ENCODE measurements at regions not wholly inside any gene's neighbourhood (a gene's known extent, or its start where the extent isn't known, plus 50 kb on each side); places are given as distances from the start of the nearest gene placed in this dataset.

- no peak for TF ChIP-seq CTCF (IDR thresholded peaks at IDR 0.05; ENCODE audit: insufficient read depth, low read length, missing control alignments)
- H3K4me3 ChIP-seq (ENCODE audit: low read depth, low read length), result no peak overlapping the region
- ChIA-PET POLR2A (no interaction called here), CTCF (interaction anchor here (1.2 to 1.7 kb wide), 2 partner anchors 430 to 549 kb away, joined by 4 to 5 read pairs; no protein-coding TSS in a partner anchor)
- DNase-seq (ENCODE audit: low read depth, low spot score), result no peak
These were observed 344.6 kb upstream of the LCORL start for GRCh38 chr4:18366136-18366535.

GRCh38 chr4:18343581-18343980, 322.0 kb upstream of the LCORL start:
- CTCF ChIA-PET, result no interaction called here
- H3K4me3 ChIP-seq (ENCODE audit: low read depth, low read length), result no peak overlapping the region
- TF ChIP-seq CTCF (IDR thresholded peaks at IDR 0.05; ENCODE audit: insufficient read depth, low read length, missing control alignments), result no peak
- DNase-seq (ENCODE audit: low read depth, low spot score), result no peak
- POLR2A ChIA-PET, result no interaction called here

DNA sequence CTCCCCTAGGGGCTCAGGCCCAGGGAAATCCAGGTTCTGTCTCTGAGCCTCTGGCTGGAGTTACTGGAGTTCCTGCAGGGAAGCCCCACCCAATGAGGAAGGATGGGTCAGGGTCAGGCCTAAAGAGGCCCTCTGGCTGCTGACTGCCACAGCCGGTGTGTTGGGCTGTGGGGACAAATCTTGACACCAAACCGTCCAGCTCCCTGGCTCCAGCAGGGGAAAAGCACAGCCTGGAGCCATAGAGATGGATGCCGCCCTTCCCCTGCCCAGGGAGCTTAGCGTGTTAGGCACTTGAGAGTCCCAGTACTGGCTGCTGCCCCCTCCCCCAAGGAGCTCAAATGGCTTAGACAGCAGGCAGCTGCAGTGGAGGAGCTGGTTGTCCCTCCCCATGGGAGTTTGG, 321.3 kb upstream of the LCORL start:
- POLR2A ChIA-PET, result no interaction called here
- CTCF ChIA-PET, result no interaction called here
- DNase-seq (ENCODE audit: low read depth, low spot score), result no peak
- no peak overlapping the region for H3K4me3 ChIP-seq (ENCODE audit: low read depth, low read length)
- TF ChIP-seq CTCF (IDR thresholded peaks at IDR 0.05; ENCODE audit: insufficient read depth, low read length, missing control alignments), result no peak

- no peak for DNase-seq (ENCODE audit: low read depth, low spot score)
- no peak overlapping the region for H3K4me3 ChIP-seq (ENCODE audit: low read depth, low read length)
- ChIA-PET POLR2A (no interaction called here), CTCF (no interaction called here)
- TF ChIP-seq CTCF (IDR thresholded peaks at IDR 0.05; ENCODE audit: insufficient read depth, low read length, missing control alignments), result no peak
These were observed 300.5 kb upstream of the LCORL start for GRCh38 chr4:18321956-18322530.

GRCh38 chr4:18319431-18319830, 297.9 kb upstream of the LCORL start:
- H3K4me3 ChIP-seq (ENCODE audit: low read depth, low read length), result no peak overlapping the region
- TF ChIP-seq CTCF (IDR thresholded peaks at IDR 0.05; ENCODE audit: insufficient read depth, low read length, missing control alignments), result no peak
- DNase-seq (ENCODE audit: low read depth, low spot score), result no peak
- CTCF ChIA-PET, result no interaction called here
- POLR2A ChIA-PET, result no interaction called here

- ChIA-PET CTCF (no interaction called here), POLR2A (no interaction called here)
- TF ChIP-seq CTCF (IDR thresholded peaks at IDR 0.05; ENCODE audit: insufficient read depth, low read length, missing control alignments), result no peak
- DNase-seq (ENCODE audit: low read depth, low spot score), result no peak
- no peak overlapping the region for H3K4me3 ChIP-seq (ENCODE audit: low read depth, low read length)
These were observed 297.3 kb upstream of the LCORL start for GRCh38 chr4:18318682-18319388.

Data from AG04449 (cell line).